ENCODE measurements at regions not wholly inside any gene's neighbourhood (a gene's known extent, or its start where the extent isn't known, plus 50 kb on each side); places are given as distances from the start of the nearest gene placed in this dataset.

DNA sequence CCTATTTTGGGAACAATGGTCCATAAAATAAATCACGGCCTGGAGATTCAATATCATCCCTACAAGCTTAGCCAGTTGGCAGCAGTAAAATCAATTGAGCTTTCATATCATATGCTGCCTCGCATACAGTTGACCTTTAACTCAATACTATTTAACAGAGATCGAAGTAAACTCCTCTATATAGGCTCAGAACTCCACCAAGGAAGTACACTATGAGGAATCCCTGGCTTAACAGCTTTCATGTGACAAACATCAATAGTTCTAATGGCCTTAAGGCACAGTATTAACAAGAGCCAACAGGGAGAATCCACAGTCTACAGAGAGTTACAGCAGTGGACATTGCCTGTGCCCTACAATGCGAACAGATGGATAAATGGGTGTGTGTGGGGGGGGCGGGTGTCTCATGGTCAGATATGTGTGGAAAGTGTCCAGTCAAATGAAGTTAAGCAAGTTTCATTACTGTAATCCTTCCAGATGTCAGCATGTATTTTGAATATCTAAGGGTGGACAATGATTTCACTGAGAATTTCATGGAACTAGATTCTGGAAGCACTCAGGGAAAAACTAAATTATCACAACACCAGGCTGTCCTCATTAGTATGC is 98.2 kb upstream of the FAM9B start:
- DNase-seq (ENCODE audit: low read depth): no peak
- TF ChIP-seq, protein P1, sequence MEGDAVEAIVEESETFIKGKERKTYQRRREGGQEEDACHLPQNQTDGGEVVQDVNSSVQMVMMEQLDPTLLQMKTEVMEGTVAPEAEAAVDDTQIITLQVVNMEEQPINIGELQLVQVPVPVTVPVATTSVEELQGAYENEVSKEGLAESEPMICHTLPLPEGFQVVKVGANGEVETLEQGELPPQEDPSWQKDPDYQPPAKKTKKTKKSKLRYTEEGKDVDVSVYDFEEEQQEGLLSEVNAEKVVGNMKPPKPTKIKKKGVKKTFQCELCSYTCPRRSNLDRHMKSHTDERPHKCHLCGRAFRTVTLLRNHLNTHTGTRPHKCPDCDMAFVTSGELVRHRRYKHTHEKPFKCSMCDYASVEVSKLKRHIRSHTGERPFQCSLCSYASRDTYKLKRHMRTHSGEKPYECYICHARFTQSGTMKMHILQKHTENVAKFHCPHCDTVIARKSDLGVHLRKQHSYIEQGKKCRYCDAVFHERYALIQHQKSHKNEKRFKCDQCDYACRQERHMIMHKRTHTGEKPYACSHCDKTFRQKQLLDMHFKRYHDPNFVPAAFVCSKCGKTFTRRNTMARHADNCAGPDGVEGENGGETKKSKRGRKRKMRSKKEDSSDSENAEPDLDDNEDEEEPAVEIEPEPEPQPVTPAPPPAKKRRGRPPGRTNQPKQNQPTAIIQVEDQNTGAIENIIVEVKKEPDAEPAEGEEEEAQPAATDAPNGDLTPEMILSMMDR (IDR thresholded peaks at IDR 0.05; ENCODE audit: control insufficient read depth, extremely low read depth, insufficient read depth): no peak
- no peak overlapping the region for H3K4me3 ChIP-seq (ENCODE audit: low read depth, low read length)

DNA sequence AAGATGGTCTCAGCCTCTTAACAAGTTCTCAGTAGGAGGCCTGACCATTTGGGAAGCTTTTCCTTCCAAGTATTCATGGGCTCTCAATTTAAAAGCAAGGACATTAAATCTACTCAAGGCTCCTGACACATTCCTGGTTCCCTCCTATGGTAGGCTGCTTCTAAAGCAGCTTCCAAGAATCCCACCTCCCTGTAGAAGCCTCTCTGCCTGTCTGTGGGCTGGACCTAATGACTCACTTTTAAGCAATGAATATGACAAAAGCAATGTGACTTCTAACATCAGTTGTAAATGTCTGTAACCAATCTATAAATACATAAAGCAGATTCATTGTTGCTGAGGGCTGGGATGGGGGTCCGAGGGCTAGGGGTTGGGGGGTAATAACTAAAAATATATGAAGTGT is 99.5 kb upstream of the FAM9B start:
- DNase-seq (ENCODE audit: low read depth): no peak
- TF ChIP-seq, protein P1 (IDR thresholded peaks at IDR 0.05; ENCODE audit: control insufficient read depth, extremely low read depth, insufficient read depth): no peak
- no peak overlapping the region for H3K4me3 ChIP-seq (ENCODE audit: low read depth, low read length)

DNA sequence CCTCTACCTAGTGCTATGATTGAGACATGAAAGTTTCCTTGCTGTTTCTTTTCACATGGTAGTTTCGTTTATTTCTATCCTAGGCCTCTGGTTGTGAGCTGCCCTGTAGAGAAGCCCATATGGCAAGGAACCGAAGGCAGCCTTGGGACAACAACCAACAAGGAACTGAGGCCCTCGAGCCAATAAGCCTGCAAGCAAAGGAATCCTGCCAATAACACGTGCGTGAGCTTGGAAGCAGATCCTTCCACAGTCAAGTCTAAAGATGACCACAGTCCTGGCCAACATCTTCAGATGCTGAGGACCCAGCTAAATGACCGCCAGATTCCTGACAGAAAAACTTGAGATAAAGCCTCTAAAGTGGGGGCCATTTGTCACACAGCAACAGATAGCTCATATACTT is 100.4 kb upstream of the FAM9B start:
- TF ChIP-seq, protein P1 (IDR thresholded peaks at IDR 0.05; ENCODE audit: control insufficient read depth, extremely low read depth, insufficient read depth): no peak
- DNase-seq (ENCODE audit: low read depth): peak; percentile 17
- H3K4me3 ChIP-seq (ENCODE audit: low read depth, low read length): no peak overlapping the region

DNA sequence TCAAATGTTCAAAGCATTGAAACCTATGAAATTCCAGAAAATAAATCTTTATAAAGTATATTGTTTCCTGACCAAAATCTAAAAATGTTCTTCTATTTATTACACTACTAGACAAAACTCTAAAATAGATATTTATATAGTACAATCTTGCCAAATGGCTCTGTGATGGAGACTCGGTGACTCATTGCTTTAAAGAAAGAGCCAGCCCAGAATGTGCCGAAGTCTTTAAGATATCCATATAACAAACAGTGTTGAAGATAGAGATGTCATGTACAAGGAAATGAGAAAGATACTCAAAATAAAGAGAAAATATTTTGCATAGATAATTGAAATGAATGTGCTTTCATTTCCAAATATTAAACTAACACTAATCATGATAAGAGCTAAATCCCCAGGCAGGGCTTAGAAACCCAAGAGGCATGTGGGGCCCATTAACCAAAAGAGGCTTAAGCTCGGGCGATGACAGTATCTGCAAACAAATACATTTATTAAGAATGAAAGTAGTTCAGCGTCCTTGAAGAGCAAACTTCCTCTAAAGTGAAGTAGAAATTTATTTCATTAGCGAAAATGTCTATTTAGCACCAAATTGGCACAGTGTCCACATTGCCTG is 102.1 kb upstream of the FAM9B start:
- DNase-seq (ENCODE audit: low read depth): no peak
- H3K4me3 ChIP-seq (ENCODE audit: low read depth, low read length): no peak overlapping the region
- TF ChIP-seq, protein P1 (IDR thresholded peaks at IDR 0.05; ENCODE audit: control insufficient read depth, extremely low read depth, insufficient read depth): no peak

DNA sequence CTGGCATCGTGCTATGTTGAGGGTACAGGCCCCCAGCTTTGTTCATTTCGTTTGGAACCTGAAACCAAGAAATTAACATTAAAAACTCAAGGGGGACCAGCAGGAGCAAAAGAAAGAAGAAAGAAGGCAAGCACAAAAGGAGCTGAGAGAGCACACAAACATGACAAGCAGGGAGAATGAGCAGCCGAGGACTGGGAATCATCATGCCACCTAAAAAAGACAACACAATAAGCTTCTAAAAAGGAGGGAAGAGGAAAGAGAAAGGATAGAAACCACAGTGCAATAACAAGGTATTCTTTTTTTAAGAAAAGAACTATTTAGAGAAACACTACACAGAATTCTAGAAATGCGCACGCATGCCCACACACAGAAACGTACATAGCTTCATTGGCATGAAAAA is 103.2 kb upstream of the FAM9B start:
- TF ChIP-seq, protein P1 (IDR thresholded peaks at IDR 0.05; ENCODE audit: control insufficient read depth, extremely low read depth, insufficient read depth): no peak
- no peak overlapping the region for H3K4me3 ChIP-seq (ENCODE audit: low read depth, low read length)
- DNase-seq (ENCODE audit: low read depth): no peak

DNA sequence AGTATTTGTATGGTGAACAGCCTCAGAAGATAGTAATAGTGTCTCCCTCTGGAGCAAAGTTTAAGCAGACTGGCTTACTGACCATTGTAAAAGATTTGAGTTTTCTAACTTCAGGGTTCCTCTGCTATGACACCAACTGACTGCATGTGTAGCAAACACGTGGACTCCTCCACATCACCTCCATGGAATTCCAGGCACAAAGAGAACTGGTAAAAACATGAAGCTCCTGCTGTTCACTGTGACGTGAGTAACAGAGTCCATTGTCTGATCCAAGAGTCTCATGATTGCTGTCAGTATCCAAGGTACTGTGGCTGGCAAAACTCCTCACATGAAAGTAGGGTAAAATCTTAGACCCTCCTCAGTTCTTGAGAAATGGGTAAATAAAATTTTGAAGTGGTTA is 107.6 kb upstream of the FAM9B start:
- H3K4me3 ChIP-seq (ENCODE audit: low read depth, low read length): no peak overlapping the region
- no peak for DNase-seq (ENCODE audit: low read depth)
- TF ChIP-seq, protein P1 (IDR thresholded peaks at IDR 0.05; ENCODE audit: control insufficient read depth, extremely low read depth, insufficient read depth): no peak

All from LNCaP clone FGC (cell line).